Calu3 (cell line): ENCODE measurements at regions not wholly inside any gene's neighbourhood (a gene's known extent, or its start where the extent isn't known, plus 50 kb on each side); places are given as distances from the start of the nearest gene placed in this dataset.

Source experiments
- BruUV-seq: library from RNA; stranded (reverse); fragments of 400-500 nt; replicated peaks from 2 replicates; lab custom pipeline; 2021; lab: Mats Ljungman, UMichigan
- CTCF ChIA-PET: fragments of 300-600 bp; sonication (Branson Sonifier 250); formaldehyde crosslinking; loops from one replicate; lab custom pipeline; 2022; ENCODE audit warnings: antibody characterized with exemption; lab: Charles Lee
- DNase-seq: peaks from one replicate; pipeline ENCODE4 v3.0.0; 2022
- H3K27ac Mint-ChIP-seq: one replicate; pipeline ENCODE4 v1.8.0; 2022; ENCODE audit warnings: mixed read lengths; ENCODE audit not compliant: unreplicated experiment
- H3K27me3 Mint-ChIP-seq: one replicate; pipeline ENCODE4 v1.8.0; 2022; ENCODE audit warnings: mixed read lengths; ENCODE audit not compliant: unreplicated experiment
- H3K36me3 Mint-ChIP-seq: one replicate; pipeline ENCODE4 v1.8.0; 2022; ENCODE audit warnings: mild to moderate bottlenecking, moderate library complexity, mixed read lengths; ENCODE audit not compliant: insufficient read depth, unreplicated experiment
- H3K4me1 Mint-ChIP-seq: one replicate; pipeline ENCODE4 v1.8.0; 2022; ENCODE audit warnings: mild to moderate bottlenecking, low read depth, mixed read lengths; ENCODE audit not compliant: unreplicated experiment
- H3K4me3 Mint-ChIP-seq: one replicate; pipeline ENCODE4 v1.8.0; 2022; ENCODE audit warnings: mild to moderate bottlenecking, low read depth, moderate library complexity, mixed read lengths; ENCODE audit not compliant: unreplicated experiment
- H3K9me3 Mint-ChIP-seq: one replicate; pipeline ENCODE4 v1.8.0; 2022; ENCODE audit warnings: low read depth, mixed read lengths; ENCODE audit not compliant: unreplicated experiment
- intact Hi-C: fragments of 100-400 bp; cut with micrococcal nuclease; formaldehyde crosslinking; loops from one replicate; pipeline ENCODE4 v1.10.0; 2022; ENCODE audit not compliant: unreplicated experiment
- TF ChIP-seq, protein P1 (sequence below): fragments of 200-600 bp; IDR thresholded peaks from one replicate; pipeline ENCODE4 v1.8.0; 2022; ENCODE audit warnings: antibody characterized with exemption; ENCODE audit not compliant: unreplicated experiment

DNA sequence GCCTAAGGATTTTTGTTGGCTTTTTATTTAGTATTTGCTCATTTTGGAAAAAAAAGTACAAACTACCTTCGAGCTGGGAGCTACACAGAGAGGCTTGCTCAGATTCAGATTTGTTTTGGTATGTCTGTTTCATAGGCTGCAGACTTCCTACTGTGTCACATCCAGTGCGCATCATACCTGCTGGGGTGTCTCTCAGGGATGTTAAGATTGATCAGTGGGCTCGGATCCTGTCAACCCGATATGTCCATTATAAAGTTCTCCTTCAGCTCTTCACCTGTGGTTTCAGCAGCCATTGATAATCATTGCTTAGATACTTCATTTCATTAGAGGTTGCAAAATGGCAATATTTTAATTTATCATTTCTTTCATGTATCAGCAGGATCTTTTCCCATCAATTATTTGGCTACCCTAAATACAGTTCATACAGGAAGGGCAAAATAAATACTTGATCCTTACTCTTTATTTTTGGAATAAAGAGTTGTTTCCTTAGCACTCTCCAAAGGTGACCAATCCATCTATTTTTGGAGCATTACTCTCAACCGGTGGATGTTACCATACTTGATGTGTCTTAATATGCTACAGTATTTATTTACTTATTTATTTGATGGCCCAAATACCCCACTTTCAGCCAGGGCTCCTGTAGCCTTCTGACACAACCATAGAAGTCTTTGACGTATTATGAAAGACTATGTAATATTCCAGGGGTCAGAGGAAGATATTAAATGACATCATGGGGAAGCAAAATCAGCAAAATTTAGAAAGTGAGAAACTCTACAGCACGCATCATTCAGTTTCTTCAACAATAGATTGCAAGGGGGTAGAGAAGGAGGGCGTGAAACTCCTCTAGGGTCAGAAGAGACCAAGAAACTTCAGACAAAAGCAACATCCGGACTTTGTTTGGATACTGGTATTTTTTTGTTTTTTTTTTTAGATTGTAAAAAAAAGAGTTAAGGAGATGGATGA, 55.3 kb upstream of the HNRNPU start:
- intact Hi-C loops = no loop called here
- H3K27me3 Mint-ChIP-seq = no peaks in the 10 kb centered on the region
- TF ChIP-seq, protein P1, sequence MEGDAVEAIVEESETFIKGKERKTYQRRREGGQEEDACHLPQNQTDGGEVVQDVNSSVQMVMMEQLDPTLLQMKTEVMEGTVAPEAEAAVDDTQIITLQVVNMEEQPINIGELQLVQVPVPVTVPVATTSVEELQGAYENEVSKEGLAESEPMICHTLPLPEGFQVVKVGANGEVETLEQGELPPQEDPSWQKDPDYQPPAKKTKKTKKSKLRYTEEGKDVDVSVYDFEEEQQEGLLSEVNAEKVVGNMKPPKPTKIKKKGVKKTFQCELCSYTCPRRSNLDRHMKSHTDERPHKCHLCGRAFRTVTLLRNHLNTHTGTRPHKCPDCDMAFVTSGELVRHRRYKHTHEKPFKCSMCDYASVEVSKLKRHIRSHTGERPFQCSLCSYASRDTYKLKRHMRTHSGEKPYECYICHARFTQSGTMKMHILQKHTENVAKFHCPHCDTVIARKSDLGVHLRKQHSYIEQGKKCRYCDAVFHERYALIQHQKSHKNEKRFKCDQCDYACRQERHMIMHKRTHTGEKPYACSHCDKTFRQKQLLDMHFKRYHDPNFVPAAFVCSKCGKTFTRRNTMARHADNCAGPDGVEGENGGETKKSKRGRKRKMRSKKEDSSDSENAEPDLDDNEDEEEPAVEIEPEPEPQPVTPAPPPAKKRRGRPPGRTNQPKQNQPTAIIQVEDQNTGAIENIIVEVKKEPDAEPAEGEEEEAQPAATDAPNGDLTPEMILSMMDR = no peak
- CTCF ChIA-PET = no interaction called here
- H3K4me1 Mint-ChIP-seq = no peaks in the 10 kb centered on the region
- H3K27ac Mint-ChIP-seq = no peak overlapping the region
- DNase-seq = no peak
- H3K4me3 Mint-ChIP-seq = peak overlapping the region; percentile 81
- BruUV-seq = no TSS peak
- no peaks in the 10 kb centered on the region for H3K9me3 Mint-ChIP-seq
- H3K36me3 Mint-ChIP-seq = peaks cover 9% of the 10 kb centered on the region

DNA sequence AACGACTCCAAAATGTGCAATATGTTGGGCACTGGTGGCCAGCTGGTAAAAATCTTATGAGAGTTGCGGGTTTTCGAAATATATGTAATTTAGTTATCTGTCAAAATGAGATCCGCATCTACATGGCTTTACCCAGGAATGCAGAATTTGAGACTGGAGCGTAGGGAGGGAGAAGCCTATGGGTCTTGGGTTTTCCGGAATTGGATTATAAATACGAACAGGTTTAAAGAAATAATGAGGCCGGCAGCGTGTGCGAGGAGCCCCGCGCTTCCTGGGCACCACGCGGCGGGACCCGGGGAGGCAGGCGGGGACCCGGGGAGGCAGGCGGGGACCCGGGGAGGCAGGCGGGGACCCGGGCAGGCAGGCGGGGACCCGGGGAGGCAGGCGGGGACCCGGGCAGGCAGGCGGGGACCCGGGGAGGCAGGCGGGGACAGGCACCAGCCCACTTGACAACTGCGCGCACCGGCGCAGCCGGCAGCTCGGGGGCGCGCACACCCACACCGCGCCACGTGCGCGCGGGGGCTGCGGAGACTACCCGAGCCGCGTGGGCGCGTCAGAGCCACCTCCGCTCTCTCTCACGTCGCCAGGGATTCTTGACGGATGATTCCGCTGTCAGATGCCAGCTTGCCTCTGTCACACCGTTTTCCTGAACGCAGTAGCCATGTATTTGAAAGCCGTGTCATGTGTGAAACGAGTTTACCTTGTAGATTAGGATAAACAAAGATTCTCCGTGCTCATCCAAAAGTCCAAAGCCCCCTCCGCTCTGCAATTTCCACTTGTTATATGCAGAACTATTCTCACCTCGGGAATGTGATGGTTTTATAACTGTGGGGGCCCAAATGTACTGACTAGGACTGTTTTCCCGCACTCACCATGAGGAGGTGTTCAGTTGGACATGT, 54.3 kb upstream of the HNRNPU start:
- intact Hi-C loops = no loop called here
- Mint-ChIP-seq H3K9me3 (no peaks in the 10 kb centered on the region), H3K4me1 (no peaks in the 10 kb centered on the region), H3K36me3 (peaks cover 9% of the 10 kb centered on the region), H3K27me3 (no peaks in the 10 kb centered on the region), H3K4me3 (peak overlapping the region; percentile 81), H3K27ac (peak overlapping the region; percentile 78)
- TF ChIP-seq, protein P1 = no peak
- DNase-seq = peak; percentile 40
- no TSS peak for BruUV-seq
- CTCF ChIA-PET = no interaction called here

DNA sequence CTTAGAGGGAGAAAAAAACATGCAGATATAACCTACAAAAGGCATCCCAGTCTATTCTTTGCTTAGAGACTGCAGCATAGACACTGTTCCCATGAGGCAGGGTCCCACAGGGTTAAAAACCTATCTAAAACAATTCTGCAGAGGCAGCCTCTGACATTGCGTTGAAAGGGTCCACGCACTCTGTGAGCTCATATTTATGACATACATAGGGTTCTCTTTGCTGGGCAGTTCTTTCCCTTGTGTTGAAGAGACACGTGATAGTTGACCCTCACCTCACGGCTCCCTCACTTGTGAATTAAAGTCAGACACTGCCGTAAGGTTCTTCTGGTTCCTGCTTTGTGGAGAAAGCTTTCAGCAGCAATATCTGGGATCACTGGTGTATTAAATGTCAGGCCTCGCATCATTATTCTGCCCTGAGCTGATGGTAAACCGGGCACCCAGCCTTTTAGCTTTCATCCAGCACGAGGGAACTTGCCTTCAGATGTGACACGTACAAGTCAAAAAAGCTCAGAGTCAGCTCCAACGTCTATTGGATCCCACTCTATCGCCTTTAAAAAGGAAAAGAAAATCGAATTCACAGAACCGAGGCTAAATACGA, 52.8 kb upstream of the HNRNPU start:
- TF ChIP-seq, protein P1 = no peak

DNA sequence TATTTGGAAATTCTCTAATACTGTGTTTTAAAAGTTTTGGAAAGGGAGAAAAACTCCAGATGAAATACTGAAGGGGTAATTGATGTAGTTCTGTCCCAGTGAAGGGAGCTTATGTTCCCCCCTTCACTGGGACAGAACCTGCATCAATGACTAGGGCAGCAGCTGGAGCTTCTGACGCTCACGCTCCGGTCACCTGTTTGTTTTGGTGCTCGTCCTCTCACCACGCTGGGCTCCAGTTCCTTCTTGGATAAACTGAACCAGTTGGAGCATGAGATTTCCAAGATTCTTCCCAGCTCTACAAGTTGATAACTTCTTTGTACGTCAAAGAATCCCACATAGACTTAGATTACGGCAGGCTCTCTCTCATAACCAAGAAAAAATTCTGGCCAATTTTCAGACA, 51.4 kb upstream of the HNRNPU start:
- CTCF ChIA-PET = no interaction called here

More for the DNA sequence above, 52.8 kb upstream of the HNRNPU start:
- BruUV-seq = no TSS peak
- Mint-ChIP-seq H3K4me1 (no peaks in the 10 kb centered on the region), H3K27ac (no peak overlapping the region), H3K9me3 (no peaks in the 10 kb centered on the region), H3K27me3 (no peaks in the 10 kb centered on the region), H3K4me3 (no peak overlapping the region), H3K36me3 (peaks cover 9% of the 10 kb centered on the region)
- DNase-seq = no peak
- intact Hi-C loops = no loop called here
- CTCF ChIA-PET = interaction anchor here (0.6 kb wide), 1 partner anchor 12 kb away, joined by 3 read pairs; no protein-coding TSS in a partner anchor

More for the DNA sequence above, 51.4 kb upstream of the HNRNPU start:
- no peak overlapping the region for H3K4me3 Mint-ChIP-seq
- no peak for DNase-seq
- no peaks in the 10 kb centered on the region for H3K4me1 Mint-ChIP-seq
- TF ChIP-seq, protein P1 = no peak
- intact Hi-C loops = no loop called here
- no peaks in the 10 kb centered on the region for H3K27me3 Mint-ChIP-seq
- BruUV-seq = no TSS peak
- H3K36me3 Mint-ChIP-seq = peaks cover 9% of the 10 kb centered on the region
- H3K9me3 Mint-ChIP-seq = no peaks in the 10 kb centered on the region
- no peak overlapping the region for H3K27ac Mint-ChIP-seq
